Osteoblast (primary cell): ENCODE measurements at regions not wholly inside any gene's neighbourhood (a gene's known extent, or its start where the extent isn't known, plus 50 kb on each side); places are given as distances from the start of the nearest gene placed in this dataset.

Experiments used
- DNase-seq: peaks from one replicate; pipeline ENCODE4 v3.0.0; 2011; ENCODE audit warnings: low spot score, mixed read lengths; ENCODE audit not compliant: insufficient read length; ENCODE audit errors: missing footprints
- H2AFZ ChIP-seq: 2 replicates; pipeline ENCODE4 v1.6.0; 2011; ENCODE audit warnings: mild to moderate bottlenecking, low read length
- H3K27ac ChIP-seq: 2 replicates; pipeline ENCODE4 v1.5.1; 2011; ENCODE audit warnings: mild to moderate bottlenecking, low read depth, low read length, moderate library complexity
- H3K27me3 ChIP-seq: 2 replicates; pipeline ENCODE4 v1.6.0; 2012; ENCODE audit warnings: mild to moderate bottlenecking, control low read depth, inconsistent platforms, low read length, moderate library complexity; ENCODE audit not compliant: insufficient read depth
- H3K36me3 ChIP-seq: 2 replicates; pipeline ENCODE4 v1.5.1; 2011; ENCODE audit warnings: mild to moderate bottlenecking, low read length, control low read depth, moderate library complexity; ENCODE audit not compliant: insufficient read depth
- H3K4me1 ChIP-seq: 2 replicates; pipeline ENCODE4 v1.5.1; 2011; ENCODE audit warnings: mild to moderate bottlenecking, low read length, control low read depth, moderate library complexity; ENCODE audit not compliant: insufficient read depth
- H3K4me2 ChIP-seq: 2 replicates; pipeline ENCODE4 v1.6.0; 2011; ENCODE audit warnings: mild to moderate bottlenecking, low read length; ENCODE audit not compliant: insufficient read depth
- H3K4me3 ChIP-seq: fragments of 200-600 bp; sonication (generic); 3 replicates; pipeline ENCODE4 v1.5.1; 2012; ENCODE audit warnings: mild to moderate bottlenecking, low read length, inconsistent platforms; ENCODE audit not compliant: insufficient read depth
- H3K79me2 ChIP-seq: 2 replicates; pipeline ENCODE4 v1.6.0; 2012; ENCODE audit warnings: mild to moderate bottlenecking, low read length, control low read depth, inconsistent platforms; ENCODE audit not compliant: insufficient read depth
- H3K9me3 ChIP-seq: 2 replicates; pipeline ENCODE4 v1.5.1; 2011; ENCODE audit warnings: low read depth, low read length, control low read depth
- H4K20me1 ChIP-seq: 2 replicates; pipeline ENCODE4 v1.6.0; 2012; ENCODE audit warnings: mild to moderate bottlenecking, low read length, control low read depth; ENCODE audit not compliant: insufficient read depth
- TF ChIP-seq, protein P1 (sequence below): IDR thresholded peaks from 2 replicates; pipeline ENCODE4 v1.5.1; 2011; ENCODE audit warnings: mild to moderate bottlenecking, low read depth, low read length, moderate library complexity; ENCODE audit errors: extremely low read depth

DNA sequence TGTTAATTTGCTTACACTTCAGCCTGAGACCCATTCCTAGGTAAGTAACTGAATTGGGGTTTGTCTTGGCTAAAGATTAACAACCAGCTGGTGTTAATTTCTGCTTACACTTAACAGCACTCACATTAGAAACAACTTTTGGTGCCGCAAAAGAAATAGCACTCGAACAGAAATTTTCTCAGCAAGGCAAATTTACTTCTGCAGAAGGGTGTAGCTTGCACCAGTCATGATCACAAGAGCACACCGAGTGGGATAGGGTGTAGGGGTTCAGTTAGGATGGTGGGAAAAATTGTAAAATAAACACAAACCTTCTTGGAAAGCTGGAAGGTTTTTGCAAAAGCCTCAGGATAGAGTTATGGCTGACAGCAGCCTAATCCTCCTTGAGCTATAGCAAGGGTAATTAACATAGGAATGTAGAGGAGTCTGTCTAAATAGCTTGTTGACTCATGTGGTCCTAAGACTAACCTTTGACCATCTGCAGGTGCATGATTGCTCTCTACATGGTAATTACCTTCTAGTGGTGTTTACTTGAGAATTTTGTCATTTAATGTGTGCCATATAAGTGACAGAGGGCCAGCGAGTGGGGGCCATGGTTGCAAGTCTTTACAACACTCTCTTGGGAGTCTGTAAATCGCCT, 67.8 kb upstream of the CDK13 start:
- no peak overlapping the region for H3K4me2 ChIP-seq
- no peaks in the 10 kb centered on the region for H3K36me3 ChIP-seq
- peaks cover 6% of the 10 kb centered on the region for H3K9me3 ChIP-seq
- TF ChIP-seq, protein P1, sequence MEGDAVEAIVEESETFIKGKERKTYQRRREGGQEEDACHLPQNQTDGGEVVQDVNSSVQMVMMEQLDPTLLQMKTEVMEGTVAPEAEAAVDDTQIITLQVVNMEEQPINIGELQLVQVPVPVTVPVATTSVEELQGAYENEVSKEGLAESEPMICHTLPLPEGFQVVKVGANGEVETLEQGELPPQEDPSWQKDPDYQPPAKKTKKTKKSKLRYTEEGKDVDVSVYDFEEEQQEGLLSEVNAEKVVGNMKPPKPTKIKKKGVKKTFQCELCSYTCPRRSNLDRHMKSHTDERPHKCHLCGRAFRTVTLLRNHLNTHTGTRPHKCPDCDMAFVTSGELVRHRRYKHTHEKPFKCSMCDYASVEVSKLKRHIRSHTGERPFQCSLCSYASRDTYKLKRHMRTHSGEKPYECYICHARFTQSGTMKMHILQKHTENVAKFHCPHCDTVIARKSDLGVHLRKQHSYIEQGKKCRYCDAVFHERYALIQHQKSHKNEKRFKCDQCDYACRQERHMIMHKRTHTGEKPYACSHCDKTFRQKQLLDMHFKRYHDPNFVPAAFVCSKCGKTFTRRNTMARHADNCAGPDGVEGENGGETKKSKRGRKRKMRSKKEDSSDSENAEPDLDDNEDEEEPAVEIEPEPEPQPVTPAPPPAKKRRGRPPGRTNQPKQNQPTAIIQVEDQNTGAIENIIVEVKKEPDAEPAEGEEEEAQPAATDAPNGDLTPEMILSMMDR, result no peak
- no peaks in the 10 kb centered on the region for H3K79me2 ChIP-seq
- H3K4me3 ChIP-seq, result no peak overlapping the region
- H4K20me1 ChIP-seq, result no peaks in the 10 kb centered on the region
- no peaks in the 10 kb centered on the region for H3K27me3 ChIP-seq
- DNase-seq, result no peak
- H2AFZ ChIP-seq, result no peak overlapping the region
- no peak overlapping the region for H3K27ac ChIP-seq
- H3K4me1 ChIP-seq, result no peaks in the 10 kb centered on the region

DNA sequence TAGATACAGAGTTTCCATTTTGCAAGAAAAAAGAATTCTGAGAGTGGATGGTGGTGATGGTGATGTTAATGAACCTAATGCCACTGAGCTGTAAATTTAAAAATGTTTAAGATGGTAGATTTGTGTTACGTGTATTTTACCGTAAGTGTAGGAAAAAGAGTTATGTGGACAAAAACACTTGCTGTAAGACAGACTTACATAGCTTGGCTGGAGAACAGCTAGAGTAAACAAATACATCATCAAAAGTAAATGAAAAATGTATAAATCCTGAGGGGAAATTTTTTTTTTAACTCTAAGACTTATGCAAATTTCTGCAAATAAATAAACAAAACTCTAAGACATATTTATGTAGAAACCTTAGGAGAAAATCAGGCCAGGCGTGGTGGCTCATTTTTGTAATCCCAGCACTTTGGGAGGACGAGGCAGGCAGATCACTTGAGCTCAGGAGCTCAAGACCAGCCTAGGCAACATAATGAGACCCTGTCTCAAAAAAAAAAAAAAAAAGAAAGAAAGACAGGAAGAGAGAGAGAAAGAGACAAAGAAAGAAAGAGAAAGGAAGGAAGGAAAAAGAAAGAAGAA, 66.2 kb upstream of the CDK13 start:
- H3K9me3 ChIP-seq, result peaks cover 6% of the 10 kb centered on the region
- H4K20me1 ChIP-seq, result no peaks in the 10 kb centered on the region
- no peaks in the 10 kb centered on the region for H3K36me3 ChIP-seq
- H3K27ac ChIP-seq, result no peak overlapping the region
- no peaks in the 10 kb centered on the region for H3K79me2 ChIP-seq
- TF ChIP-seq, protein P1, result no peak
- no peak overlapping the region for H2AFZ ChIP-seq
- H3K4me2 ChIP-seq, result no peak overlapping the region
- no peaks in the 10 kb centered on the region for H3K4me1 ChIP-seq
- no peak overlapping the region for H3K4me3 ChIP-seq
- DNase-seq, result no peak
- H3K27me3 ChIP-seq, result no peaks in the 10 kb centered on the region

DNA sequence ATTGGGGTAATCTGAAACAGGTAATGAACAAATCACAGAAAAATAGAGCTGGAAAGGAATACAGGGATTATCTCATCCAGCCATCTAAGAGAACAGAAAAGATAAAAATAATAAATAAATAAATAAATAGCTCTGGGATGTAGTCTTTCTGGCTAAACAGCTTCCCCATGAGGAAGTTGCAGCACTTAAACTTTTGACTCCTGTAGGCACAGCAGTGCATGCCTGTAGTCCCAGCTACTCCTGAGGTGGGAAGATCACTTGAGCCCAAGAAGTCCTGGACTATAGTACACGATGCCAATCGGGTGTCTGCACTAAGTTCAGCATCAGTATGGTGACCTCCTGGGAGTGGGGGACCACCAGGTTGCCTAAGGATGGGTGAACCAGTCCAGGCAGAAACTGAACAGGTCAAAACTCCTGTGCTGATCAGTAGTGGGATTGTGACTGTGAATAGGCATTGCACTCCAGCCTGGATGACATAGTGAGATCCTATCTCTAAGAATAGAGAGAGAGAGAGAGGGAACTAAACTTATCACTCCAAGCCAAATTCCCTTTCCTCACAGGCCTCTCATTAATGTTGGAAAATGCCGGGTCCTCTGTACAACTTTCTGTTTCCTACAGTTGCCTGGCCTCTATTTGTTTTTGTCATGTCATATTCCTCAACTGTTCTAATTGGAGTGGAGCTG, 61.7 kb upstream of the CDK13 start:
- H3K4me2 ChIP-seq, result no peak overlapping the region
- H3K36me3 ChIP-seq, result no peaks in the 10 kb centered on the region
- H2AFZ ChIP-seq, result no peak overlapping the region
- no peaks in the 10 kb centered on the region for H3K4me1 ChIP-seq
- H3K27ac ChIP-seq, result no peak overlapping the region
- H3K79me2 ChIP-seq, result no peaks in the 10 kb centered on the region
- no peak for DNase-seq
- H3K9me3 ChIP-seq, result no peaks in the 10 kb centered on the region
- peaks cover 23% of the 10 kb centered on the region for H3K27me3 ChIP-seq
- TF ChIP-seq, protein P1, result no peak
- H4K20me1 ChIP-seq, result no peaks in the 10 kb centered on the region
- H3K4me3 ChIP-seq, result no peak overlapping the region

DNA sequence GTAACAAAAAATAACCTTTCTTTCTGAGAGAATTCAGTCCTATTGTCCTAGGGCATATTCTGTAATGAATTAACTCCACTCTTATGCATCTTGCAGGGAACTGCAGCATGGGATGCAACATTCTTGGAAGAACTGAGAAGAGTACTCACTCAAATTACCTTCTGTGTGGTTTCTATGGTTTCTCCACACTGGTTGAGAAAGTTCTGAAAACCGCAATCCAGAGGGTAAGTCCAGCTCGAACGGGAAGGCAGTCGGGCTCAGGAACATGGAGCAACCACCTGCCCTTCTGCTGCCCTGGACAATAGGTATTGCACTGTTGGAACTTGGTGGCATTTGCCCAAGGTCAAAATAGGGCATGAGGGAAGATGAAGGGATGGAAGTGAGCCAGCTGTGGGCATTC, 59.6 kb upstream of the CDK13 start:
- peaks cover 31% of the 10 kb centered on the region for H3K27me3 ChIP-seq
- TF ChIP-seq, protein P1, result no peak
- no peak for DNase-seq
- H3K36me3 ChIP-seq, result no peaks in the 10 kb centered on the region
- no peak overlapping the region for H3K27ac ChIP-seq
- no peak overlapping the region for H2AFZ ChIP-seq
- H3K4me1 ChIP-seq, result no peaks in the 10 kb centered on the region
- no peaks in the 10 kb centered on the region for H3K79me2 ChIP-seq
- H3K4me3 ChIP-seq, result no peak overlapping the region
- H3K4me2 ChIP-seq, result no peak overlapping the region
- H3K9me3 ChIP-seq, result no peaks in the 10 kb centered on the region
- H4K20me1 ChIP-seq, result no peaks in the 10 kb centered on the region
